CD4-positive, alpha-beta T cell (primary cell): ENCODE measurements at regions not wholly inside any gene's neighbourhood (a gene's known extent, or its start where the extent isn't known, plus 50 kb on each side); places are given as distances from the start of the nearest gene placed in this dataset.

ENCODE experiments used
- ATAC-seq: fragments of 200-7000 bp; cut with Tn5 transposase; one replicate; pipeline ENCODE4 v1.10.0; 2022; ENCODE audit warnings: mild to moderate bottlenecking; ENCODE audit not compliant: poor library complexity
- CTCF ChIA-PET: fragments of 350-600 bp; sonication (Branson Sonifier 250); formaldehyde crosslinking; loops from one replicate; lab custom pipeline; 2021; ENCODE audit warnings: antibody characterized with exemption, inconsistent platforms; lab: Charles Lee
- POLR2A ChIA-PET: fragments of 350-600 bp; sonication (Branson Sonifier 250); formaldehyde crosslinking; loops from one replicate; lab custom pipeline; 2021; ENCODE audit warnings: antibody characterized with exemption, inconsistent platforms; lab: Charles Lee
- DNase-seq, 14 experiments: peaks; one replicate each; pipeline ENCODE4 v3.0.0-alpha.2; 2013 to 2020; ENCODE audit warnings: mixed read lengths in 2 of 14
- H3K27ac ChIP-seq, 2 donors: one replicate each; pipeline versions ENCODE4 v1.5.1 to v1.7.0; 2013; ENCODE audit warnings: low read length in 2 of 2, low read depth in 1 of 2, mild to moderate bottlenecking in 1 of 2
- H3K27me3 ChIP-seq, 2 experiments: 1 replicate in 1 of 2; 2 replicates in 1 of 2; pipeline versions ENCODE4 v1.6.1 to v1.7.0; 2013; ENCODE audit warnings: low read length in 2 of 2, control low read depth in 1 of 2, mild to moderate bottlenecking in 1 of 2, moderate library complexity in 1 of 2; ENCODE audit not compliant: insufficient read depth in 2 of 2, control insufficient read depth in 1 of 2
- H3K36me3 ChIP-seq: one replicate; pipeline ENCODE4 v1.6.1; 2013; ENCODE audit warnings: low read length, control low read depth; ENCODE audit not compliant: insufficient read depth
- H3K4me1 ChIP-seq: one replicate; pipeline ENCODE4 v1.6.1; 2013; ENCODE audit warnings: low read length, control low read depth; ENCODE audit not compliant: insufficient read depth
- H3K4me3 ChIP-seq: one replicate; pipeline ENCODE4 v1.5.1; 2013; ENCODE audit warnings: mild to moderate bottlenecking, low read length, moderate library complexity
- H3K9me3 ChIP-seq, 2 experiments: 1 replicate in 1 of 2; 2 replicates in 1 of 2; pipeline versions ENCODE4 v1.6.1 to v1.7.0; 2013; ENCODE audit warnings: low read length in 2 of 2, mild to moderate bottlenecking in 2 of 2, control low read depth in 1 of 2, moderate library complexity in 1 of 2; ENCODE audit not compliant: control insufficient read depth in 1 of 2, insufficient read depth in 1 of 2
- H3K27ac Mint-ChIP-seq: one replicate; pipeline ENCODE4 v1.8.0; 2020; ENCODE audit warnings: mixed read lengths
- H3K27me3 Mint-ChIP-seq: one replicate; pipeline ENCODE4 v1.8.0; 2021; ENCODE audit warnings: mixed read lengths
- H3K36me3 Mint-ChIP-seq: one replicate; pipeline ENCODE4 v1.8.0; 2021; ENCODE audit warnings: low read depth, mixed read lengths
- H3K4me1 Mint-ChIP-seq: one replicate; pipeline ENCODE4 v1.8.0; 2021; ENCODE audit warnings: low read depth, mixed read lengths
- H3K4me3 Mint-ChIP-seq: one replicate; pipeline ENCODE4 v1.8.0; 2020; ENCODE audit warnings: mild to moderate bottlenecking, mixed read lengths
- H3K9me3 Mint-ChIP-seq: one replicate; pipeline ENCODE4 v1.8.0; 2020; ENCODE audit warnings: mixed read lengths
- intact Hi-C, 2 experiments: fragments of 100-400 bp; cut with DNase I in 1 of 2; cut with micrococcal nuclease in 1 of 2; formaldehyde crosslinking; loops; one replicate each; pipeline versions ENCODE4 v1.15.1 to v1.9.0; 2023 to 2025; cut with DNase I, micrococcal nuclease
- TF ChIP-seq, protein P1 (sequence below): fragments of 200-600 bp; IDR thresholded peaks from one replicate; pipeline ENCODE4 v1.8.0; 2022; ENCODE audit warnings: antibody characterized with exemption, mild to moderate bottlenecking

DNA sequence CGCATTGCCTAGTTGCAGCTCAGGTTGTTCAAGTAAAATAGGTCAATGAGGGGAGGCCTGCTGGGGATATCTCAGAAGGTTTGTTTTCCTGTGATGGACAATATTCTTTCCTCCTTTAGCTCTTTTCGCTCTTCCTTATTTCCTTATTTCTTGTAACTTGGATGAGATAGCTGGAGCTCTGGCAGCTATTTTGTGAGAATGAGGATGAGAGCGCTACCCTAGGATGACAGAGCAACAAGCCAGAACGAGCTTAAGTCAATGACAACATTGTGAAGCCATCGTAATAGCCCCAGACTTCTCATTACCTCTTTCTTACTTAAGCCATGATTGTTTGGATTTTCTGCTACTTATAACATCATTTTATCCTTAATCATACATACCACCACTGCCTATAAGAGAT is 124.3 kb upstream of the GATB start:
- intact Hi-C loops = no loop called here
- Histone ChIP-seq H3K27me3 (no peaks in the 10 kb centered on the region), H3K9me3 (no peaks in the 10 kb centered on the region), H3K4me3 (no peak overlapping the region), H3K36me3 (no peaks in the 10 kb centered on the region), H3K27ac (no peak overlapping the region), H3K4me1 (peaks cover 27% of the 10 kb centered on the region)
- H3K4me3 Mint-ChIP-seq = no peak overlapping the region
- no peaks in the 10 kb centered on the region for H3K36me3 Mint-ChIP-seq
- DNase-seq (no peak), ATAC-seq (no peak)
- H3K4me1 Mint-ChIP-seq = peaks cover 32% of the 10 kb centered on the region
- H3K9me3 Mint-ChIP-seq = no peaks in the 10 kb centered on the region
- TF ChIP-seq, protein P1, sequence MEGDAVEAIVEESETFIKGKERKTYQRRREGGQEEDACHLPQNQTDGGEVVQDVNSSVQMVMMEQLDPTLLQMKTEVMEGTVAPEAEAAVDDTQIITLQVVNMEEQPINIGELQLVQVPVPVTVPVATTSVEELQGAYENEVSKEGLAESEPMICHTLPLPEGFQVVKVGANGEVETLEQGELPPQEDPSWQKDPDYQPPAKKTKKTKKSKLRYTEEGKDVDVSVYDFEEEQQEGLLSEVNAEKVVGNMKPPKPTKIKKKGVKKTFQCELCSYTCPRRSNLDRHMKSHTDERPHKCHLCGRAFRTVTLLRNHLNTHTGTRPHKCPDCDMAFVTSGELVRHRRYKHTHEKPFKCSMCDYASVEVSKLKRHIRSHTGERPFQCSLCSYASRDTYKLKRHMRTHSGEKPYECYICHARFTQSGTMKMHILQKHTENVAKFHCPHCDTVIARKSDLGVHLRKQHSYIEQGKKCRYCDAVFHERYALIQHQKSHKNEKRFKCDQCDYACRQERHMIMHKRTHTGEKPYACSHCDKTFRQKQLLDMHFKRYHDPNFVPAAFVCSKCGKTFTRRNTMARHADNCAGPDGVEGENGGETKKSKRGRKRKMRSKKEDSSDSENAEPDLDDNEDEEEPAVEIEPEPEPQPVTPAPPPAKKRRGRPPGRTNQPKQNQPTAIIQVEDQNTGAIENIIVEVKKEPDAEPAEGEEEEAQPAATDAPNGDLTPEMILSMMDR = no peak
- ChIA-PET CTCF (no interaction called here), POLR2A (no interaction called here)
- no peak overlapping the region for H3K27ac Mint-ChIP-seq
- no peaks in the 10 kb centered on the region for H3K27me3 Mint-ChIP-seq

GRCh38 chr4:151883747-151884146 is 122.9 kb upstream of the GATB start:
- Histone ChIP-seq H3K9me3 (no peaks in the 10 kb centered on the region), H3K36me3 (no peaks in the 10 kb centered on the region), H3K27me3 (no peaks in the 10 kb centered on the region), H3K4me1 (peaks cover 25% of the 10 kb centered on the region), H3K27ac (no peak overlapping the region), H3K4me3 (no peak overlapping the region)
- TF ChIP-seq, protein P1 = no peak
- ATAC-seq = no peak
- H3K4me1 Mint-ChIP-seq = peaks cover 32% of the 10 kb centered on the region
- ChIA-PET CTCF (no interaction called here), POLR2A (no interaction called here)
- H3K9me3 Mint-ChIP-seq = no peaks in the 10 kb centered on the region
- H3K27ac Mint-ChIP-seq = peak overlapping the region; percentile 12
- intact Hi-C loops = no loop called here
- no peak overlapping the region for H3K4me3 Mint-ChIP-seq
- DNase-seq = no peak
- no peaks in the 10 kb centered on the region for H3K36me3 Mint-ChIP-seq
- no peaks in the 10 kb centered on the region for H3K27me3 Mint-ChIP-seq

GRCh38 chr4:151882072-151882803 is 121.4 kb upstream of the GATB start:
- H3K27me3 ChIP-seq = no peaks in the 10 kb centered on the region
- H3K36me3 ChIP-seq = no peaks in the 10 kb centered on the region
- Mint-ChIP-seq H3K4me1 (peaks cover 32% of the 10 kb centered on the region), H3K27me3 (no peaks in the 10 kb centered on the region), H3K27ac (peak overlapping the region; percentile 74), H3K4me3 (no peak overlapping the region), H3K36me3 (no peaks in the 10 kb centered on the region), H3K9me3 (no peaks in the 10 kb centered on the region)
- CTCF ChIA-PET = no interaction called here
- POLR2A ChIA-PET = interaction anchor here (0.9 kb wide), 1 partner anchor 219 kb away, joined by 4 read pairs; no protein-coding TSS in a partner anchor
- H3K4me1 ChIP-seq = peaks cover 15% of the 10 kb centered on the region
- no peak for DNase-seq
- no peak for ATAC-seq
- H3K9me3 ChIP-seq = no peaks in the 10 kb centered on the region
- H3K27ac ChIP-seq = no peak overlapping the region
- H3K4me3 ChIP-seq = no peak overlapping the region
- TF ChIP-seq, protein P1 = no peak
- intact Hi-C loops = no loop called here
